GM21528 (cell line): ENCODE measurements at regions not wholly inside any gene's neighbourhood (a gene's known extent, or its start where the extent isn't known, plus 50 kb on each side); places are given as distances from the start of the nearest gene placed in this dataset.

Experiments
- ATAC-seq: cut with Tn5 transposase; IDR thresholded peaks from one replicate; pipeline ENCODE4 v1.9.1; 2021; ENCODE audit warnings: mild to moderate bottlenecking, moderate library complexity; ENCODE audit not compliant: unreplicated experiment, low FRiP score

- ATAC-seq = no peak
These were observed 853.1 kb upstream of the SALL3 start for GRCh38 chr18:78126536-78126935.

GRCh38 chr18:78127041-78127440 lies 852.6 kb upstream of the SALL3 start:
- ATAC-seq = no peak

- no peak for ATAC-seq
These were observed 851.6 kb upstream of the SALL3 start for GRCh38 chr18:78128004-78128403.

- no peak for ATAC-seq
These were observed 850.4 kb upstream of the SALL3 start for GRCh38 chr18:78129260-78129659.

GRCh38 chr18:78130232-78131195 lies 849.1 kb upstream of the SALL3 start:
- ATAC-seq = no peak

- ATAC-seq = no peak
These were observed 845.9 kb upstream of the SALL3 start for GRCh38 chr18:78133729-78134128.

GRCh38 chr18:78136986-78137385 lies 842.6 kb upstream of the SALL3 start:
- ATAC-seq = no peak

GRCh38 chr18:78138983-78139496 lies 840.6 kb upstream of the SALL3 start:
- no peak for ATAC-seq

GRCh38 chr18:78140294-78140693 lies 839.3 kb upstream of the SALL3 start:
- ATAC-seq = no peak

- no peak for ATAC-seq
These were observed 834.9 kb upstream of the SALL3 start for GRCh38 chr18:78144669-78145068.

GRCh38 chr18:78145096-78145495 lies 834.5 kb upstream of the SALL3 start:
- no peak for ATAC-seq

- no peak for ATAC-seq
These were observed 833.2 kb upstream of the SALL3 start for GRCh38 chr18:78146136-78147085.

- ATAC-seq = no peak
These were observed 829.0 kb upstream of the SALL3 start for GRCh38 chr18:78150590-78150989.

GRCh38 chr18:78151234-78151633 lies 828.4 kb upstream of the SALL3 start:
- ATAC-seq = no peak

- no peak for ATAC-seq
These were observed 827.5 kb upstream of the SALL3 start for GRCh38 chr18:78151948-78152725.

GRCh38 chr18:78153362-78153761 lies 826.3 kb upstream of the SALL3 start:
- no peak for ATAC-seq

- ATAC-seq = no peak
These were observed 825.2 kb upstream of the SALL3 start for GRCh38 chr18:78154444-78154843.

GRCh38 chr18:78154853-78155252 lies 824.8 kb upstream of the SALL3 start:
- ATAC-seq = no peak

GRCh38 chr18:78156466-78156865 lies 823.2 kb upstream of the SALL3 start:
- no peak for ATAC-seq

GRCh38 chr18:78158943-78159342 lies 820.7 kb upstream of the SALL3 start:
- ATAC-seq = no peak
